Activated naive CD8-positive, alpha-beta T cell treated with anti-CD3 and anti-CD28 coated beads, Interleukin-2, amount 50 U/mL, for 24 hours (primary cell): ENCODE measurements at regions not wholly inside any gene's neighbourhood (a gene's known extent, or its start where the extent isn't known, plus 50 kb on each side); places are given as distances from the start of the nearest gene placed in this dataset.
A peak's percentile ranks its signal among the peaks of the same experiment; 100 is the strongest.

Experiments used
- ATAC-seq: fragments of 150-1000 bp; cut with Tn5 transposase; one replicate; pipeline ENCODE4 v1.10.0; 2021
- DNase-seq: peaks from one replicate; pipeline ENCODE4 v3.0.0; 2021
- H3K27ac Mint-ChIP-seq: one replicate; pipeline ENCODE4 v1.8.0; 2021; ENCODE audit warnings: mild to moderate bottlenecking, mixed read lengths
- H3K27me3 Mint-ChIP-seq: one replicate; pipeline ENCODE4 v1.8.0; 2021; ENCODE audit warnings: mixed read lengths
- H3K36me3 Mint-ChIP-seq: one replicate; pipeline ENCODE4 v1.8.0; 2021; ENCODE audit warnings: low read depth, mixed read lengths
- H3K4me1 Mint-ChIP-seq: one replicate; pipeline ENCODE4 v1.8.0; 2021; ENCODE audit warnings: mixed read lengths
- H3K4me3 Mint-ChIP-seq: one replicate; pipeline ENCODE4 v1.8.0; 2021; ENCODE audit warnings: mild to moderate bottlenecking, moderate library complexity, mixed read lengths
- H3K9me3 Mint-ChIP-seq: one replicate; pipeline ENCODE4 v1.8.0; 2021; ENCODE audit warnings: mixed read lengths

DNA sequence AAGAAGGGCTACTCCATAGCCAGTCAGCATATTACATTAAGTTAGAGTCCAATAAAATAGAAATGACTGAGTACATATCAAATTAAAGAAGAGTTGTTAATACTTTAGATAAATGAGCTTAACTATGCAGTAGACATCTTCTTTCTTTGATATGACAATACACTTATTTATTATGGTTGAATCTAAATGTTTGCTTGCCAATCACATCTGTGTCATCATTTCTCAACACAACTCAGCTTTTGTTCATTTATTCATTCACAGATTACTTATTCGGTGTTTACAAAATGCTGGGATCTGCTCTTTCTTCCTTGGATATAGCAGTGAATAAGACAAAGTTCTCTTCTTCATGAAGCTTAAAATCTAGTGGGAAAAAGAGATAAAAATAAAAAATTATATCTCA lies 614.6 kb upstream of the ATP2B1 start:
- Mint-ChIP-seq H3K9me3 (peaks cover 5% of the 10 kb centered on the region), H3K27ac (no peak overlapping the region), H3K27me3 (no peaks in the 10 kb centered on the region), H3K4me3 (no peak overlapping the region), H3K36me3 (no peaks in the 10 kb centered on the region), H3K4me1 (no peaks in the 10 kb centered on the region)
- DNase-seq: no peak
- ATAC-seq: no peak

DNA sequence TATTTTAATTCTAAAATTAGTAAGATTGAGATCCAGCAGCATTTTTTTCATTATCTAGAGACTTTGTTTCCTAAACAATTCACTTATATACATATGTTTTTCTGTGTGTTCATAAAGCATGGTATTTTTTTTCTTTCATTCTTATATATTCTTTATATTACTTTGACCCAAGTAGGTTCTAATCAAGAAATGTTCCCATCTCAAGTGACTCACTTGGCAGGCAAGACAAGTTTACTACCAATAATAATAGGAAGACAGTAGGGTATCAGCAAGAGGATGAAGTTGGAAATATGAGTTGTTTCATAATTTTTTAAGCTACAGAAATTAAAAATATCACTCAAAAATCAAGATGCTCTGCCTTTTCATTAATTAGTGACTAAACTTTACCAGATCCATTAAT lies 613.4 kb upstream of the ATP2B1 start:
- H3K9me3 Mint-ChIP-seq: peaks cover 5% of the 10 kb centered on the region
- DNase-seq (no peak), ATAC-seq (no peak)
- no peak overlapping the region for H3K27ac Mint-ChIP-seq
- no peaks in the 10 kb centered on the region for H3K4me1 Mint-ChIP-seq
- H3K4me3 Mint-ChIP-seq: no peak overlapping the region
- peaks cover 2% of the 10 kb centered on the region for H3K27me3 Mint-ChIP-seq
- no peaks in the 10 kb centered on the region for H3K36me3 Mint-ChIP-seq

DNA sequence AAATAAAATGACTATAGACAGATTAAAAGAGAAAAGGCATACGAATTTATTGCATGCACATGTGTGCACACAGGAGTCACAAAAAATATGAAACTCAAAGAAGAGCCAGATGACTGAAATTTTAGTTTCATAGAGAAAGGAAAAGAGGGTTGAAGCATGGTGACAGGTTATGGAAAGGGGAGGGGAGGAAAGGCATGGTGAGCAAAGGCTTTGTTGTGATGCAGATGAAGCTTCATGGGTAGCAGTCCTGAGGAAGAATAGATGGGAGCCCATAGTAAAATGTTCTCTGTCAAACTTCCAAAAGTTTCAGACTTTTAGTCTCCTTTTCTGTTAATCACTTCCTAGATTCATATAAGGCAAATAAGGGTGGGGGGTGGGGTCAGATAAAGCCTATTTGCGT lies 612.7 kb upstream of the ATP2B1 start:
- DNase-seq (no peak), ATAC-seq (no peak)
- no peaks in the 10 kb centered on the region for H3K36me3 Mint-ChIP-seq
- H3K27me3 Mint-ChIP-seq: peaks cover 2% of the 10 kb centered on the region
- H3K4me3 Mint-ChIP-seq: no peak overlapping the region
- H3K9me3 Mint-ChIP-seq: peaks cover 5% of the 10 kb centered on the region
- H3K27ac Mint-ChIP-seq: no peak overlapping the region
- no peaks in the 10 kb centered on the region for H3K4me1 Mint-ChIP-seq

DNA sequence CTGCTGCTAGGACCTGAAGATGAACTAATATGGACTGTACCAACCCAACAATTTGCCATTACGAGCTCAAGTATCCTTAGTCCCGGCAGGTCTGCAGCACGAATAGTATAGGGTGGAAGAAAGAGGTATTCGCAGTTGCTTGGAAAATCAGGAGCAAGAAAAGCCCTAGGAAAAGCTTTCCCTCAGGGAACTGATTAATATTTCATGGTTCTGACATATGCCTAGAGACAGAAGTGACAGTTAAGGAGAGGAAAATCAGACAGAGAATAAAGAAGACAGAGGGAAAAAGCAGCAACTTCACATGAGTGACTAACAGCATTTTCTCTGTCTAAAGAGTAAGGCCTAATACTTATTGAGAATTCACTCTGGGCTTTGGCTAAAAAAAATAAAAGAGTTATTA lies 602.9 kb upstream of the ATP2B1 start:
- Mint-ChIP-seq H3K27me3 (peaks cover 9% of the 10 kb centered on the region), H3K4me3 (no peak overlapping the region), H3K9me3 (no peaks in the 10 kb centered on the region), H3K27ac (no peak overlapping the region), H3K36me3 (no peaks in the 10 kb centered on the region), H3K4me1 (no peaks in the 10 kb centered on the region)
- ATAC-seq: no peak
- no peak for DNase-seq

DNA sequence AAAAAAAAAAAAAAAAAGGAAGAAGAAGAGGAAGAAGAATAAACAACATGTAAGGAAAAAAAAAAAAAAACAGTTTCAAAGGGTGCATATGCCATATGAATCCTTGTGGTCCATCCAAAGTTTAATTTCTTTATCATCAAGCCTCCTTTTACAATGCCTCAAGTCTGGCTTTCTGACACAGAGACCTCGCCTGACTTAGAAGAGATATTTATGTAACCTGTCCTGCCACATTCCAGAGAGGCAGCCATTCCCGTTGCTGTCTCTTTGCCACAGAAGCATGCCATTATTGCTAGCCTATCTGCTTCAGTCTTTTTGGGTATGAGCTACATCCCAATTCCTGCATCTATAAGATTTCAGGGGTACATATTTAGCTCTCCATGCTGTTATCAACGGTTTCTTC lies 596.7 kb upstream of the ATP2B1 start:
- DNase-seq (no peak), ATAC-seq (no peak)
- Mint-ChIP-seq H3K27ac (no peak overlapping the region), H3K4me3 (no peak overlapping the region), H3K36me3 (no peaks in the 10 kb centered on the region), H3K9me3 (no peaks in the 10 kb centered on the region), H3K27me3 (peaks cover 12% of the 10 kb centered on the region), H3K4me1 (no peaks in the 10 kb centered on the region)

DNA sequence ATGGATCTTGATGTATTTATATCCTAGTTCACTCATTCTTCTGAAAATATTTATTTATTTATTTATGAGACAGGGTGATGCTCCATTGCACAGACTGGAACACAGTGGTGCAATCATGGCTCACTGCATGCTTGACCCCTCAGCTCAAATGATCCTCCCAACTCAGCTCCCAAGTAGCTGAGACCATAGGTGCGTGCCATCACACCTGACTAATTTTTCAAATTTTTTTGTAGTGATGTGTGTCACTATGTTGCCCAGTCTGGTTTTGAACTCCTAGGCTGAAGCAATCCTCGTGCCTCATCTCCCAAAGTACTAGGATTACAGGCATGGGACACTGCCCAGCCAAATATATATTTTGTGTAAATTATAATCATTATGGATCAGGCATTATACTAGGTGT lies 595.6 kb upstream of the ATP2B1 start:
- Mint-ChIP-seq H3K4me3 (no peak overlapping the region), H3K27me3 (peaks cover 16% of the 10 kb centered on the region), H3K27ac (no peak overlapping the region), H3K36me3 (no peaks in the 10 kb centered on the region), H3K9me3 (no peaks in the 10 kb centered on the region), H3K4me1 (peaks cover 9% of the 10 kb centered on the region)
- no peak for ATAC-seq
- no peak for DNase-seq

DNA sequence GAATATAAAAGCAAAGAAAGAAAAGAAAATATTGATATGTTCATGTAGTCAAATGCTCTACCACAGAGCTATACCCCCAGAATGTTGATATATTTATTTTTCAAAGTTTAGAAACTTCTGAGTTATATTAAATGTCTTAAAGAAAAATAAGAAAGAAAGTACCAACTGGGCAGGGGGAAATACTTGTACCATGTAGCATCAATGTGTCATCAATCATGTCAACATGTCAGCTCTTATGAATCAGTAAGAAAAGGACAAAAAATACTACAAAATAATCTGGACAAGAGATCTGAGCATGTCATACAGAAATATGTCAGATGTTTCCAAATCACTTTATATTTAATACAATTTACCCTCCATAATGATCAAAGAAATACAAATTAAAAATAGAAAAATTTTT lies 595.1 kb upstream of the ATP2B1 start:
- H3K4me3 Mint-ChIP-seq: no peak overlapping the region
- H3K27me3 Mint-ChIP-seq: peaks cover 17% of the 10 kb centered on the region
- H3K4me1 Mint-ChIP-seq: peaks cover 13% of the 10 kb centered on the region
- no peaks in the 10 kb centered on the region for H3K9me3 Mint-ChIP-seq
- no peak overlapping the region for H3K27ac Mint-ChIP-seq
- H3K36me3 Mint-ChIP-seq: no peaks in the 10 kb centered on the region
- DNase-seq (no peak), ATAC-seq (no peak)

DNA sequence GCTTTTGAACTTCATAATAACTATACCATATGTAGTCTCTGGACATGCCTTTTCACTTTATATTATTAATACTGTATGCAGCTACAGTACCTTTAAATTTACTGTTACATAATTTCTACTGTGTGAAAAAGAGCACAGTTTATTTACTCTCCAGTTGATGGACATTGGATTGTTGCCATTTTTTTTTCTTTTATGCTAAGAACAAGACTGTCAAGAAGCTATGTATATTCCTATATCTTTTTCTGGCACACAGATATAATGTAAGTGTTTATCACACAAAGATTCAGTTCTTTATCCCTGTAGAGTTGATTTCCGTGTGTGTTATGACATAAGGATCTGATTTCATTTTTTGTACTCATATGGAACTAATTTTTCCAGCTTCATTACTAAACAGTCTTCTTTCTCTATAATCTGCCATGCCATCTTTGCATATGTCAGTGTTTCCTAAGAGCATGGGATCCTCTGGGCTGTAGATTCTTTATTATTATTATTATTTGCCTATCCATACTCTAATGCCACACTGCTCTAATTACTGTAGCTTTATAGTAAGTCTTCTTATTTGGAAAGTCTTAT lies 593.0 kb upstream of the ATP2B1 start:
- H3K27ac Mint-ChIP-seq: no peak overlapping the region
- peaks cover 13% of the 10 kb centered on the region for H3K27me3 Mint-ChIP-seq
- H3K9me3 Mint-ChIP-seq: no peaks in the 10 kb centered on the region
- no peaks in the 10 kb centered on the region for H3K36me3 Mint-ChIP-seq
- H3K4me3 Mint-ChIP-seq: no peak overlapping the region
- H3K4me1 Mint-ChIP-seq: peaks cover 22% of the 10 kb centered on the region
- DNase-seq (no peak), ATAC-seq (no peak)

DNA sequence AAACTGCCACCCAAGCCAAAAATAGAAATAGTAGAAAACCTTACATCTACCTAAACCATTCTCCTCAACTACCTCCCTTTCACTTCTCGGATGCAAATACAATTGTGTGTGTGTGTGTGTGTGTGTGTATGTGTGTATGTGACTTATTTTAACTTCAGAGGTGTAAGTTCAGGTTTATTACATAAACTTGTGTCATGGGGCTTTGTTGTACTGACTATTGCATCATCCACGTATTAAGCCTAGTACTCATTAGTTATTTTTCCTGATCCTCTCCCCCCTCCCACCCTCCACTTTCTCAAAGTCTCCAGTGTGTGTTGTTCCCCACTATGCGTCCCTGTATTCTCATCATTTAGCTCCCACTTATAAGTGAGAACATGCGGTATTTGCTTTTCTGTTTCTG lies 592.5 kb upstream of the ATP2B1 start:
- Mint-ChIP-seq H3K27me3 (peaks cover 13% of the 10 kb centered on the region), H3K4me3 (no peak overlapping the region), H3K4me1 (peaks cover 22% of the 10 kb centered on the region), H3K36me3 (no peaks in the 10 kb centered on the region), H3K27ac (no peak overlapping the region), H3K9me3 (no peaks in the 10 kb centered on the region)
- no peak for DNase-seq
- ATAC-seq: no peak

DNA sequence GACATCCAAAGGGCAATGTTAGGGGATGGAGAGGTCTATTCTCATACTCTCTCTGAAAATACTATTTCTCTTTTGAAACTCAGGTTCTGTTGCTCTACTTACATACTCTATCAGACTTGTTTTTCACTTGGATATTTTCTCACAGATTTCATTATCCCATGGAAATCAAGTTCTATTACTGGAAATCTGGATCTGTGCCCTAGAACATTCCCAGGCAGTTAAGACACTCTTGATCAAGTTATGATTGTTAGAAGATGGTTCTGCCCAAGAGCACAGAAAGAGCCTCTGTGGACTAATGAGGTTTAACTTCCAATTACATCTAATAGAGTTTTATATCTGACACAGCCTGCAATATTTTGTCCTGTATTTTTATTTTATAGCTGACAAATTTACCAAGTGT lies 591.0 kb upstream of the ATP2B1 start:
- Mint-ChIP-seq H3K9me3 (no peaks in the 10 kb centered on the region), H3K27ac (peak overlapping the region; percentile 20), H3K36me3 (no peaks in the 10 kb centered on the region), H3K4me1 (peaks cover 22% of the 10 kb centered on the region), H3K27me3 (peaks cover 15% of the 10 kb centered on the region), H3K4me3 (peak overlapping the region; percentile 49)
- DNase-seq: no peak
- ATAC-seq: no peak

DNA sequence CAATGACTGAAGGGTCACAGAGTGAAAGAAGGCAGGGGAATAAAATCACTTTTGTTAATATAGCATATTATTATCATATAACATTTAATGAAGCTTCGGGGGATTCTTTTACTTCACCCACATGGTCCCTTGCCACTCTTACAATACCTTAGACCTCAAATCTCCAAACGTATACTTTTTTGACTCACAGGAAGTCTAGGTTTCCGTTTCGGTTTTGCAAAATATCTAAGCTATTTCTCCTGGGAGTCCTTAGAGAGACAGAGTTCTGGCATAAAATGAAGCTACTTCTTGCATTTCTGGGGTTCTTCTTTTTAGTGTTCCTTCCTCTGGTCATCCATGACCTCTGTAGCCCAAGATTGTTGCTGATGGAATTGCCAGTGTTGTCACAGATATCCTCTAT lies 590.5 kb upstream of the ATP2B1 start:
- Mint-ChIP-seq H3K36me3 (no peaks in the 10 kb centered on the region), H3K27ac (peak overlapping the region; percentile 20), H3K27me3 (peaks cover 15% of the 10 kb centered on the region), H3K4me1 (peaks cover 22% of the 10 kb centered on the region), H3K4me3 (peak overlapping the region; percentile 49), H3K9me3 (no peaks in the 10 kb centered on the region)
- DNase-seq (no peak), ATAC-seq (peak; percentile 77)

DNA sequence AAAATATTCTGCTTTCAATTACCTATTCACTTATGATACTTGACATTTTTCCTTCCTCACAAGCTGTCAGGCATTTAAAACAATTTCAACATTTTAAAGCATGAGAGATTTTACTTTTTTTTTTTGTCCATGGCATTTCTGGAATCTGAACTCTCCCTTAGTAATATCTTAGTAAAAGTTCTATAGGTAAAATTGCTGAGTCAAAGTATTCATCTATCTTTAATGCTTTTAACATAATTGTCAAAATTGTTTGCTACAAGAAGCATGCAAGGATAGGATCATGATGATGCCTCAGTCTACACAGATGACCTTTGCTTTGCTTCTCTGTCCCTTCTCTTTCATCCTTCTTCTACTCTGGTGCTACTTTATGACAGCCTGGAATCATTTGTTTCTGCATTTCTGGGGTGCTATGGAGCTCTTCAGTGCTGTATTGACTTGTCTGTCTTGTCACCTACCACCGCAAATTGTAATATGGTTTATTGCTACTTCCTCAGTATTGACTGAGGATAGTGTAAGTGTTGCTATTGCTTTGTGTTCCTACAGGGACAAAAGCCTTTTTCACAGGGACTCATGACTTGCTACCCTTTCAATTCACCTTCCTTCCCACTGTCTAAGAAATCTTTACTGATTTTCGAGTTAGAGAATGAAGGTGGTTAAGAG lies 589.8 kb upstream of the ATP2B1 start:
- H3K36me3 Mint-ChIP-seq: no peaks in the 10 kb centered on the region
- H3K27me3 Mint-ChIP-seq: peaks cover 15% of the 10 kb centered on the region
- H3K4me1 Mint-ChIP-seq: peaks cover 22% of the 10 kb centered on the region
- H3K9me3 Mint-ChIP-seq: no peaks in the 10 kb centered on the region
- H3K27ac Mint-ChIP-seq: no peak overlapping the region
- no peak for DNase-seq
- no peak overlapping the region for H3K4me3 Mint-ChIP-seq
- no peak for ATAC-seq

DNA sequence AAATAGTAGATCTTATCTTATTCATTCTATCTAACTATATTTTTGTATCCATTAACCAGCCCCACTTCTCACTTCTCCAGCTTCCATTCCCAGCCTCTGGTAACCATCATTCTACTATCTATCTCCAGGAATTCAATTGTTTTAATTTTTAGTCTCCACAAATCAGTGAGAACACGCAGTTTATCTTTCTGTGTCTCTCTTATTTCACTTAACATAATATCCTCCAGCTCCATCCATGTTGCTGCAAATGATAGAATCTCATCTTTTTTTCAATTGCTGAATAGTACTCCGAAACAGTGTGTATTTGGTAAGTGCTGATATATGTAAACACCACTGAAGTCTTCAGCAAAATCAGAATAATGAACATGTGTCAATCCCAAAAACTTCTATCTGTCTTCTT lies 587.2 kb upstream of the ATP2B1 start:
- DNase-seq (no peak), ATAC-seq (no peak)
- Mint-ChIP-seq H3K4me1 (peaks cover 22% of the 10 kb centered on the region), H3K4me3 (no peak overlapping the region), H3K9me3 (no peaks in the 10 kb centered on the region), H3K27ac (no peak overlapping the region), H3K36me3 (no peaks in the 10 kb centered on the region), H3K27me3 (peaks cover 14% of the 10 kb centered on the region)

DNA sequence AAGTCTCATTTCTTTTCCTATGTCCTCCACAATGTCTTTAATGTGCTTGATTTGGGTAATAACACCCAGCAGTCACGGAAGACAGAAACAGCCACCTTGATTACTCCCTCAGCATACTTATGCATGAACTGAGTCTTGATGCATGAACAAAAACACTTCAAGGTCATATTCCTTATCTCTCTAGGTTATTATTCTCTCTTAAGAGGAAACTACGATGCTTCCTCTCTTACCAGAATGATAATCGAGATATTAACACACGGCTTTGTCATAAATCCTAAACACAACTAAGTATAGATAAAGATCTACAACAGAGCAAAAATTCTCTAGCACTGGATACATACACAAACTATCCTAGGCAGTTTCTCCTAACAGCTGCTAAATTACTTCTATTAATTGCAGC lies 583.5 kb upstream of the ATP2B1 start:
- H3K9me3 Mint-ChIP-seq: peaks cover 19% of the 10 kb centered on the region
- ATAC-seq: no peak
- no peaks in the 10 kb centered on the region for H3K36me3 Mint-ChIP-seq
- H3K4me1 Mint-ChIP-seq: no peaks in the 10 kb centered on the region
- no peak overlapping the region for H3K27ac Mint-ChIP-seq
- no peak for DNase-seq
- H3K4me3 Mint-ChIP-seq: no peak overlapping the region
- peaks cover 9% of the 10 kb centered on the region for H3K27me3 Mint-ChIP-seq

DNA sequence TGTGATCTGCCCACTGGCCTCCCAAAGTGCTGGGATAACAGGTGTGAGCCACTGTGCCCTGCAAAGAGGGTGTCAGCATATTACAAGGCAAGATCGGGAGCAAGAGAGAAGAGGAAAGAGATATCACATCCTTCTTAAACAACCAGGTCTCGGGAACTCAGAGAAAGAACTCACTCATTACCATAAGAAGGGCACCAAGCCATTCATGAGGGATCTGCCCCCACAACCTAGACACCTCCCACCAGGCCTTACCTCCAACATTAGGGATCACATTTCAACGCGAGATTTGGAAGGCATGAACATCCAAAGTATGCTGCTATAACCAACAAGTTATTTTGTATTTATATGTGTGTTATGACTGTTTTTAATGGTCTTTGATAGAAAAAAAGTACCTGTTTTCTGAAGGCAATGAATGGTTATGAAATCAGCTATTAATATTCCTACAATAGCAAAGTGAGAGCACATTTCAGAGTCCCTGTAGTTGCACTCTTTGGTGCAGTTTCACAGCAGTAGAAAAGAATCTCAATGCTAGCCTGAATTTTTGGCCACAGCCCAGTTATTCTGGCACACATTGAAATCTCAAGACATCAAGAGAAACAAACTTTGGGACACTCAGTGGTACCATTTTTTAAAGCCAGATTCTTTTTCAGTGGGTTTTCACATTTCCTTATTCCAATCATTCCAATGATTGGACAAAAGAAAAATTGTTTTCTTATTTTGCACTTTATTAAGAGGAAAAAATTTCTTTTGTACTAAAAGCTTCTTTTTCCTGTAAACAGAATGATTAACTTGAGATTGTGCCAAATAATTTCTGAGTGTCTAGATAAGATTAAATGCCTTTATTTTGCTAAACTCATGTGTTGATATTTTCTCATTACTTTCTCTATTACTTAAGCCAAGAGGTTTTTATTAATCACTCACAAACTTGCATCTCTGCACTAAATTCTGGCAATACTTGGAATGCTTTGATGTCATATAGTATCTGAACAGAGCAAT lies 582.6 kb upstream of the ATP2B1 start:
- Mint-ChIP-seq H3K27ac (no peak overlapping the region), H3K9me3 (peaks cover 26% of the 10 kb centered on the region)
- no peak for ATAC-seq

More for the DNA sequence above, 582.6 kb upstream of the ATP2B1 start:
- no peak for DNase-seq
- Mint-ChIP-seq H3K4me1 (no peaks in the 10 kb centered on the region), H3K27me3 (peaks cover 6% of the 10 kb centered on the region), H3K36me3 (no peaks in the 10 kb centered on the region), H3K4me3 (no peak overlapping the region)
